ENCODE measurements at regions not wholly inside any gene's neighbourhood (a gene's known extent, or its start where the extent isn't known, plus 50 kb on each side); places are given as distances from the start of the nearest gene placed in this dataset.

DNA sequence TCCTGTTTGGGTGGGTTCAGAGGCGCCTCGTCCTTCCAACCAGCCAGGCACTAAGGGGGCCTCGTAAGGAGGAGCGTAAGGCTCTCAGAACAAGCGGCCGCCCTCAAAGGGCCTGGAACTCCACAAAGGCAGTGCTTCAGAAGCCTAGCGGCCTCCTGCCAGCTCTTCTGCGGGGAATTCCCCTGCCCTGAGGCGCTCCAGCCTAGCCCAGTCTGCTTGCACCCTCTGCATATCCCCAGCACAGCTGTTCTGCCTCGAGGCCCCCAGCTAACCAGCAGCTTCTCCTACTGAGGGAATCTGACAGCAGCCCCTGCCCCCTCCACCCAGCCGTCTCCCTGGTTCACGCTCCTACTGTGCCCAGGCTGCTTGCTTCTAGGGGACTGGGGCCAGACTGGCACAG, 265.9 kb downstream of the TFCP2L1 start:
- DNase-seq (ENCODE audit: low read depth), result no peak

DNA sequence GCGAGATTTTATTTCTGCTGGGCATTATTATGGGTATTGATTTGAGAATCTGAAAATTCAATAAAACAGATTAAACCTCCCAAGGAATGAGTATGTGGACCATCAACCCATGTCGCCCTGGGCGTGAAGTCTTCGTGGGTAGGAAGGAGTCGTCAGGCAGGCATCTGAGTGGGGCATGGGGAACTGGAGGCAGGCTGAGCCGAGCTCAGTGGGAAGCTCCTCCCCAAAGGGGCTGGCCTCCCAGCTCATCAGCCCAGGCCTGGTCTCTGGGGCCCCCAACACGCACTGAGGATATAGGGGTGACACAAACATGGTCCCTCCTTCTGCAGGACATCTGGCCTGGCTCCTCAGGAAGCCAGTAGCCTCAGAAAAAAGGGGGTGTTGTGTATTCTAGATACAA, 265.2 kb downstream of the TFCP2L1 start:
- DNase-seq (ENCODE audit: low read depth), result no peak

DNA sequence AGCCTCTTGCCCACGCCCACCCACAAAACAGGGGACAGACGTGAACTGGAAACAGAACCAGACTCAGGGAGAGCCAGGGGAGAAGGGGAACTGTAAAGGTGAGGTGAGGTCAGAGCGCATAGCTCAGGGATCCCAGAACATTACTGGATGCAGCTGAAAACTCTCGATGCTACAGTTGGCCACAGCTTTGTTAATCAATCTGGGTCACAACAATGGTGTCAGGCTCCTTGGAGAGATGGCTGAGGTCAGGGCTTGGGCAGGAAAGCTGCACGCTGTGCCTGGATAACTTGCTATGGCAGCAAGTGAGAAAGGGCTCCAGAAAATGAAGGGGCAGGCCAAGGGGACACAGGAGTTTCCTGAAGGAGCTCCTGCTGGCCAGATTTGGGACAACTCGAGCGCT, 263.3 kb downstream of the TFCP2L1 start:
- no peak for DNase-seq (ENCODE audit: low read depth)

DNA sequence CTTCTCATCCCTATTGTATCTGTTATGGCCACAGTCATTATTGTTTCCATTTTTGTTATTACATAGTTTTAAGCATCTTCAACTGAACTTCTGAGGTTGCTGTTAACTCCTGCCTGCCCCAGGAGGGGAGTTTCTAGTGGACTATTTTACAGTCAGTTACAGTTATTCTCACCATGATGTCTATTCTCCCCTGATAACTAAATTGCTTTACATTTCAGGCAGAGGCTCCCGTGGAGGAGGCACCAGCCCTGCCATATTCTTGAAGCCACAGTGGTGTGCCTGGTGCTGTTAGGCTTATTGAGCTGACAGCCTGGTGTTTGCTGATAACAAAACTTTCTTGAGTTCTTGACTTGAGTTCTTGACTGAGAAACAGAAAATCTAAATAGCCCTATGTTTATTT, 256.4 kb downstream of the TFCP2L1 start:
- DNase-seq (ENCODE audit: low read depth), result no peak

DNA sequence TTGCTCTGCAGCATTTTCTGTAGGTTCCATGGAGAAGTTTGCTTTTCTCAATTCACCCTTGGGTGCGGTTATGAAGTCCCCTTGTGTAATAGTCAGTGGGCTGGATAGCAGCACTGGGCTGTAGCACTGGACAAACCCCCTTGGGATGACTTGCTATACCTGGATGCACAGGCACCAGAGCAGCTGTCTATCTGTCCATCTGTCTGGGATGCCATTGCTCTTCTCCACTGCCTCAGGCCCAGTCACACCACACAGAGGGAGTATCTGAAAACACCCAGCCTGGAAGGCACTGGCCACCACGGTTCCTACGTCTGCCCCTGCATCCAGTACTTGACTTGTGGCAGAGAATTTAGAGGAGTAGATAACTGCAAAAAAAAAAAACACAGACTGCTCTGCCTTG, 254.5 kb downstream of the TFCP2L1 start:
- no peak for DNase-seq (ENCODE audit: low read depth)

GRCh38 chr2:121031568-121032340, 253.2 kb downstream of the TFCP2L1 start:
- no peak for DNase-seq (ENCODE audit: low read depth)

DNA sequence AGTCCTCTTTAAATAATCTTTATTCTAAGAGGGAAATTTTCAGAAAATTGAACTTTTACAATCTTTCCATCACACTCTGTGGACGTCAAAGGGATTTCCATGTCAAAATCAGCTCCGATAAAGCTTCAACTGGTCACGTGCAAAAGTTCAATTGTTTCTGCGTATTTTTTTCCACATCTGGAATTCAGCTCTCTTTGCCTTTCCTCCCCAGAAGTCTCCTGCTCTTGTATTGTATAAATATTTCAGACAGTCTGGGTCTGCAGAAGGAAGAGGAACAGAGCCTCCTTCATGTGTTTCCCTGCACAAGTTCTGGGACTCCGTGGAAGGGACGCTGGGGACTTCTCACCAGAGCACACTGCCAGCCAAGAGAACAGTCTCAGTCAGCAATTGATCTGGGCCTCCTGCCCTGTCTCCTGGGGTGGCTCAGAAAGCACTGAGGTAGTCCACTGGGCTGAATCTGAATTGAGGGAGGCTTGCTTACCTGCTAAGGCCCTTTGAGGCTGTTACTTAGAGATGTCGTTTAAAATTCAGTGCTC, 251.5 kb downstream of the TFCP2L1 start:
- DNase-seq (ENCODE audit: low read depth), result no peak

DNA sequence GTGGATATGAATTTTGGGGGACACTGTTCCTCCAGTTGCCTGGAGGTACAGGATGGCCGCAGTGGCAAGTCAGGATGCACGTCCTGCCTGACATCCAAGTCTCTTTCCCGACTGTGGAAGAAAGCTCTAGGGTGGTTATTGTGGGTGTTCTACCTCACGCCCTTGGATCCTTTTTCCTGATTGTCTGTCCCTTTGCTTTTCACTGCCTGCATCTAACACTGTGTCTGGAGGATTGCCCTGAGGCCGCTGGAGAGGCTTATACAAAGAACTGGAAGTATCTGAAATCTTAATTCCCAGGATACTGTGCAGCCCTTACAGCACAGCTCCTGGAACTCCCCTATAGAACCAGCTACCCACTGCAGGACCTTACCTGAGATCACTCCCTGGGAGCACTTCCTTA, 250.5 kb downstream of the TFCP2L1 start:
- no peak for DNase-seq (ENCODE audit: low read depth)

DNA sequence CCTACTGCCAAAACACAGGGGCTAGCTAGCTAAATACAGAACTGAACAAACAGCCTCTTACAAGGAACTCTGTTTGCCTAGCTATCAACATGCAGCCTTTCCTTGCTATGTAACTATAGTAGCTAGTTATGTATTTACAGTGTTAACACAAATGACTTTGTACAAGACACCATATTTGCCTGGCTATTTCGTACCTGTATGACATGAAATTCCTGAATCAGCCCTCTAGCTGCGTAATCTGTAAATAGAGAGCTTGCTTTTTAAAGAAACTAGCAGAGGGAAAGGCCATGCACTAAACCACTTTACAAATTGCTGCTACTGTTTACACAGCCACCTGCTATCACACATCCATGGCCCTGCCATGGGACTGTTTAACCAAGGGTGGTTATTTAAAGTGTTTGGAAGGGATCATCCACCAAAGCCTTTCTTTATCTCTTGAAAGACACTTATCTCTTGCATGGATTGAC, 248.7 kb downstream of the TFCP2L1 start:
- DNase-seq (ENCODE audit: low read depth), result no peak

DNA sequence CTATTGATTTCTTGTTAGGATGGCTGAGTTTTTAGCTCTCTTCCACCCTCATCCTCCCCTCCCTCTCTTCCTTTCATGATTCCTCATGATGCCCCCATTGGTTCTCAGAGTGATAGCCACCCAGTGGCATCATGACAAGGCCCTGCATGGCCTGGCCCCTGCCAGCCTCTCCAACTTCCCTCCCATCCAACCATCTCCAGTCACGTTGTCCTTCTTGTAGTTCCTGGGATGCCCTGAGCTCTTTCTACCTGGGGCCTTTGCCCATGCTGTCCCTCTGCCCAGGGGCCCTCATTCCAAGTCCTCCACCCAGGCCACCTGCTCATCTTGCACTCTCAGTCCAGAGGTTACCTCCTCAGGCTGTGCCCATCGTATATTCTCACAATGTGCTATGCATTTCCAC, 247.5 kb downstream of the TFCP2L1 start:
- no peak for DNase-seq (ENCODE audit: low read depth)

- no peak for DNase-seq (ENCODE audit: low read depth)
Measured at GRCh38 chr2:121038031-121038430, 247.0 kb downstream of the TFCP2L1 start.

- no peak for DNase-seq (ENCODE audit: low read depth)
Measured at GRCh38 chr2:121038431-121038830, 246.6 kb downstream of the TFCP2L1 start.

- DNase-seq (ENCODE audit: low read depth), result no peak
Measured at GRCh38 chr2:121038891-121039616, 245.9 kb downstream of the TFCP2L1 start.

- DNase-seq (ENCODE audit: low read depth), result no peak
Measured at GRCh38 chr2:121039679-121040078, 245.3 kb downstream of the TFCP2L1 start.

DNA sequence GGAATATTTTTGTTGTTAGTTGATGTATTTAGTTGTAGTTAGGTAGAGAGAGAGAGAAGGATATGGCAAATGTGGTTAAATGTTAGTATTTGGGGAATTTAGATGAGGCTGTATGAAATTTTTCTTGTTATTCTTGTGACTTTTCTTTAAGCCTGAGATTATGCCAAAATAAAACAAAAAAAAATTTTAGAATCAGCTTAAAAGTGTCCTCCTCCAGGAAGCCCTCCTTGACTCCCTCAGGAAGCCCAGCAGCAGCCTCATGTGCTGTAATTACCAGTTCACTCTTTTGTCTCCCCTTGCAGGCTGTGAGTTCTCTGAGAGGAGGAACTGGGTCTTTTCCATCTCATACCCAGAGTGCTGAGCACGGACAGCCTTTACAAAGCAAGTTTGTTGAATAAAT, 243.5 kb downstream of the TFCP2L1 start:
- DNase-seq (ENCODE audit: low read depth), result no peak

GRCh38 chr2:121043061-121043826, 241.8 kb downstream of the TFCP2L1 start:
- no peak for DNase-seq (ENCODE audit: low read depth)

DNA sequence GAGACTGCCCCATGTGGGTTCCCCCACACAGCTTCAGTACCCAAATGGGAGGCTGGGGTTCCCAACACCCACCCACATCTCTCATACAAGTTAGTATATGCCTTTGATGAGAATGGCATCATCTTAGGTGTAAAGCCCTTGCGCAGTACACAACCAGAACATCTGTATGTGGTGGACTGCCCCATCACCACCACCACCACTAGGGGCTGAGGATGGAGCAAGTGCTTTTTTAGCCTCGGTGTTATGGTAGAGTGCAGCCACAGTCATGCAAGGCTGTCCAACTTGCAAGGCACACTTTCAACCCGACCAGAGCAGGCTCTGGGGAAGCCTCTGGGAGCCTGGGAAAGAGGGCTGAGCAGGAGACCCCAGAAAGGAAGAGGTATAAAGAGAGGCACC, 241.2 kb downstream of the TFCP2L1 start:
- DNase-seq (ENCODE audit: low read depth), result no peak

- no peak for DNase-seq (ENCODE audit: low read depth)
Measured at GRCh38 chr2:121044412-121044811, 240.6 kb downstream of the TFCP2L1 start.

DNA sequence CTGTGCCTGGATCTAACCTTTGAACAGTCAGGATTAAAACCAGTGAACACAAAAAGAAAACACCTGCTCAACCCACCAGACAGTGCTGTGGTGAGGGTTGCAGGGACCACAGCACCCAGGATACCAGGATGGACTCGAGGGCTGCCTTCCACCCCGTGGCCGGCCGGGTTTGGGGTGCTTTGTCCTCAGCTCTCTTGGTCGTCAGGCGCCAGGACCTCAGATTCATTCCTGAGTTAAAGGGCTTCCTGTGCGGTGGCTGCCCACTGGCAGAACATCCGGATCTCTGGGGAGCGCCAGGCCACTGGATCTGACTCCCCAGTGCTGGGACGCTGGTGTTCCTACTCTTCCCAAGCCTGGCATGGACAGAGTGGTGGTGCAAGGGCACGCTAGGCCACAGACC, 239.8 kb downstream of the TFCP2L1 start:
- no peak for DNase-seq (ENCODE audit: low read depth)

DNA sequence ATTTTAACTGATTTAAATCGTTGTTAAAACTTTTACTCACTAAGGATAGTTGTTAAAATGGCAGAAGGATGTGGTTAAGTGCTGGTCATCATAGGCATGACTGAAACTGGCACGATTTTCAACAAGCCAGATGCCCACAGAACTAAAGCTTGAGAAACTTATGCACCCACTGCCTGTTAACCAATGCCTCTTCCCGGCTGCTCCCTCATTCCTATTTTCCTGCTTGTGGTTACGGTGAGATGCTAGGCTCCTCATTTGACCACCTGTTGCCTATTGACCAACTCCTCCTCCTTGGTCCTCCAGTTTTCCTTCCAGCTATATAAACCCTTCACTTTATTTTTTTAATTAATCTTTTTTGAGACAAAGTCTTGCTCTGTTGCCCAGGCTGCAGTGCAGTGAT, 238.7 kb downstream of the TFCP2L1 start:
- DNase-seq (ENCODE audit: low read depth), result no peak

- no peak for DNase-seq (ENCODE audit: low read depth)
Measured at GRCh38 chr2:121047383-121047782, 237.6 kb downstream of the TFCP2L1 start.

GRCh38 chr2:121049131-121049530, 235.9 kb downstream of the TFCP2L1 start:
- no peak for DNase-seq (ENCODE audit: low read depth)
